Lung (tissue), 11 donors: ENCODE measurements at regions not wholly inside any gene's neighbourhood (a gene's known extent, or its start where the extent isn't known, plus 50 kb on each side); places are given as distances from the start of the nearest gene placed in this dataset.

Experiments
- ATAC-seq: fragments of 200-7000 bp; cut with Tn5 transposase; one replicate; pipeline ENCODE4 v1.9.1; 2020; ENCODE audit warnings: moderate number of reproducible peaks; ENCODE audit not compliant: insufficient read depth, low FRiP score
- DNase-seq, 3 donors: peaks; one replicate each; pipeline ENCODE4 v3.0.0-alpha.2; 2013 to 2017
- H3K27ac ChIP-seq, 2 donors: one replicate each; pipeline ENCODE4 v1.5.1; 2013; ENCODE audit warnings: mild to moderate bottlenecking in 2 of 2, moderate library complexity in 2 of 2, control low read depth in 1 of 2, inconsistent platforms in 1 of 2, low read depth in 1 of 2, low read length in 1 of 2
- H3K27me3 ChIP-seq, 3 donors: one replicate each; pipeline ENCODE4 v1.5.1; 2013; ENCODE audit warnings: low read length in 2 of 3; ENCODE audit not compliant: control insufficient read depth in 3 of 3, insufficient read depth in 3 of 3
- H3K36me3 ChIP-seq, 4 donors: one replicate each; pipeline ENCODE4 v1.5.1; 2013; ENCODE audit warnings: low read length in 4 of 4, mild to moderate bottlenecking in 1 of 4, moderate library complexity in 1 of 4; ENCODE audit not compliant: control insufficient read depth in 4 of 4, insufficient read depth in 4 of 4
- H3K4me1 ChIP-seq, 5 donors: one replicate each; pipeline ENCODE4 v1.5.1; 2013; ENCODE audit warnings: low read length in 5 of 5, mild to moderate bottlenecking in 2 of 5, moderate library complexity in 1 of 5; ENCODE audit not compliant: control insufficient read depth in 5 of 5, insufficient read depth in 5 of 5
- H3K4me3 ChIP-seq: one replicate; pipeline ENCODE4 v1.5.1; 2013; ENCODE audit warnings: mild to moderate bottlenecking, control low read depth, moderate library complexity
- H3K9ac ChIP-seq, 2 donors: one replicate each; pipeline ENCODE4 v1.5.1; 2013; ENCODE audit warnings: low read length in 2 of 2, control low read depth in 1 of 2; ENCODE audit not compliant: insufficient read depth in 1 of 2
- H3K9me3 ChIP-seq, 4 donors: one replicate each; pipeline ENCODE4 v1.5.1; 2013; ENCODE audit warnings: low read length in 3 of 4, mild to moderate bottlenecking in 1 of 4, moderate library complexity in 1 of 4; ENCODE audit not compliant: control insufficient read depth in 4 of 4, insufficient read depth in 3 of 4
- CTCF ChIP-seq: IDR thresholded peaks from 2 replicates; pipeline ENCODE4 v1.5.1; 2012; ENCODE audit warnings: mild to moderate bottlenecking; ENCODE audit errors: control extremely low read depth, extremely low read depth
- WGBS, 2 donors: extraction: QIAGEN DNeasy Blood & Tissue Kit; methylation state at CpG; one replicate each; pipeline ENCODE4 v1.1.7; 2013; 5-methylcytosine and 5-hydroxymethylcytosine counted together
- donor health status: control.
- donor health status: control.
- donor health status: Bipolar disorder and iron deficiency.
- donor health status: healthy.
- donor health status: DM: yes; HTN: yes; CAD: no.

- no peak for DNase-seq
- ATAC-seq, result no peak
- Histone ChIP-seq H3K4me3 (no peak overlapping the region), H3K36me3 (no peaks in the 10 kb centered on the region), H3K4me1 (no peaks in the 10 kb centered on the region), H3K9ac (no peak overlapping the region), H3K27me3 (no peaks in the 10 kb centered on the region), H3K27ac (no peak overlapping the region), H3K9me3 (peaks cover 0 to 6% (median 2%) of the 10 kb centered on the region in 4 donors)
- 96% methylated on average over 8 of the region's 8 CpGs for WGBS, 2 donors
- TF ChIP-seq CTCF, result no peak
Measured at GRCh38 chr4:123580981-123581664, 184.5 kb downstream of the SPRY1 start.

- ATAC-seq, result no peak
- Histone ChIP-seq H3K36me3 (no peaks in the 10 kb centered on the region), H3K27ac (no peak overlapping the region), H3K4me1 (no peaks in the 10 kb centered on the region), H3K27me3 (no peaks in the 10 kb centered on the region), H3K9ac (no peak overlapping the region), H3K4me3 (no peak overlapping the region), H3K9me3 (peaks cover 0 to 6% (median 2%) of the 10 kb centered on the region in 4 donors)
- no peak for TF ChIP-seq CTCF
- 97 to 98% methylated on average over 3 of the region's 3 CpGs for WGBS, 2 donors
- no peak for DNase-seq
Measured at GRCh38 chr4:123581802-123582201, 185.2 kb downstream of the SPRY1 start.

GRCh38 chr4:123583043-123583442 is 186.4 kb downstream of the SPRY1 start:
- no peak for ATAC-seq
- Histone ChIP-seq H3K27me3 (no peaks in the 10 kb centered on the region), H3K27ac (no peak overlapping the region), H3K9ac (no peak overlapping the region), H3K4me3 (no peak overlapping the region), H3K4me1 (peaks cover 0 to 2% (median 0%) of the 10 kb centered on the region in 5 donors), H3K9me3 (peaks cover 0 to 6% (median 2%) of the 10 kb centered on the region in 4 donors), H3K36me3 (no peaks in the 10 kb centered on the region)
- no peak for DNase-seq
- TF ChIP-seq CTCF, result no peak
- WGBS, 2 donors, result 97 to 99% methylated on average over 2 of the region's 2 CpGs

GRCh38 chr4:123585111-123585510 is 188.5 kb downstream of the SPRY1 start:
- Histone ChIP-seq H3K27ac (no peak overlapping the region), H3K9me3 (peaks cover 0 to 6% (median 2%) of the 10 kb centered on the region in 4 donors), H3K4me3 (no peak overlapping the region), H3K4me1 (peaks cover 0 to 3% (median 2%) of the 10 kb centered on the region in 5 donors), H3K27me3 (no peaks in the 10 kb centered on the region), H3K36me3 (no peaks in the 10 kb centered on the region), H3K9ac (no peak overlapping the region)
- 97 to 98% methylated on average over 2 of the region's 2 CpGs for WGBS, 2 donors
- DNase-seq (no peak), ATAC-seq (no peak)
- no peak for TF ChIP-seq CTCF
